GM19324 (cell line): ENCODE measurements at regions not wholly inside any gene's neighbourhood (a gene's known extent, or its start where the extent isn't known, plus 50 kb on each side); places are given as distances from the start of the nearest gene placed in this dataset.

Experiments
- ATAC-seq: cut with Tn5 transposase; IDR thresholded peaks from one replicate; pipeline ENCODE4 v1.9.1; 2021; ENCODE audit warnings: mild to moderate bottlenecking, moderate library complexity; ENCODE audit not compliant: unreplicated experiment, low FRiP score

GRCh38 chr17:79269620-79270019, 195.0 kb downstream of the ENGASE start:
- no peak for ATAC-seq

- ATAC-seq, result no peak
These were observed 188.6 kb downstream of the ENGASE start for GRCh38 chr17:79263191-79263590.

- ATAC-seq, result no peak
These were observed 188.0 kb downstream of the ENGASE start for GRCh38 chr17:79262624-79263023.

- ATAC-seq, result no peak
These were observed 186.9 kb downstream of the ENGASE start for GRCh38 chr17:79261355-79262072.

- ATAC-seq, result no peak
These were observed 184.2 kb downstream of the ENGASE start for GRCh38 chr17:79258843-79259242.

- ATAC-seq, result no peak
These were observed 183.4 kb downstream of the ENGASE start for GRCh38 chr17:79258041-79258440.

GRCh38 chr17:79255926-79256585, 181.4 kb downstream of the ENGASE start:
- no peak for ATAC-seq

GRCh38 chr17:79255456-79255855, 180.8 kb downstream of the ENGASE start:
- no peak for ATAC-seq

- no peak for ATAC-seq
These were observed 180.4 kb downstream of the ENGASE start for GRCh38 chr17:79255046-79255445.

- ATAC-seq, result no peak
These were observed 178.3 kb downstream of the ENGASE start for GRCh38 chr17:79252886-79253285.

GRCh38 chr17:79251824-79252223, 177.2 kb downstream of the ENGASE start:
- no peak for ATAC-seq

GRCh38 chr17:79249929-79250521, 175.4 kb downstream of the ENGASE start:
- ATAC-seq, result no peak

- no peak for ATAC-seq
These were observed 174.3 kb downstream of the ENGASE start for GRCh38 chr17:79248843-79249493.

GRCh38 chr17:79246225-79247190, 171.9 kb downstream of the ENGASE start:
- no peak for ATAC-seq

- ATAC-seq, result no peak
These were observed 170.0 kb downstream of the ENGASE start for GRCh38 chr17:79244665-79245064.

GRCh38 chr17:79243996-79244395, 169.4 kb downstream of the ENGASE start:
- ATAC-seq, result no peak

- no peak for ATAC-seq
These were observed 169.0 kb downstream of the ENGASE start for GRCh38 chr17:79243603-79243990.

GRCh38 chr17:79242873-79243602, 168.4 kb downstream of the ENGASE start:
- no peak for ATAC-seq

GRCh38 chr17:79242393-79242792, 167.8 kb downstream of the ENGASE start:
- ATAC-seq, result no peak

GRCh38 chr17:79241616-79242015, 167.0 kb downstream of the ENGASE start:
- ATAC-seq, result no peak
